GM12878 (cell line): ENCODE measurements at regions not wholly inside any gene's neighbourhood (a gene's known extent, or its start where the extent isn't known, plus 50 kb on each side); places are given as distances from the start of the nearest gene placed in this dataset.

Experiments used
- CTCF ChIP-seq, 3 experiments: IDR thresholded peaks in 2 of 3; conservative IDR thresholded peaks in 1 of 3; 2 replicates each; pipeline ENCODE4 v1.5.1; 2011; ENCODE audit warnings: low read depth in 3 of 3, low read length in 3 of 3, mild to moderate bottlenecking in 3 of 3, control low read depth in 2 of 3, moderate library complexity in 2 of 3, inconsistent platforms in 1 of 3, mixed read lengths in 1 of 3; ENCODE audit not compliant: control insufficient read depth in 2 of 3, insufficient read depth in 1 of 3; ENCODE audit errors: extremely low read depth in 1 of 3
- FOS ChIP-seq: IDR thresholded peaks from 3 replicates; pipeline ENCODE4 v1.6.1; 2011; ENCODE audit warnings: borderline replicate concordance; ENCODE audit not compliant: insufficient read length; ENCODE audit errors: extremely low read depth

- no peak for TF ChIP-seq CTCF (IDR thresholded peaks at IDR 0.05 in 2 of 3, conservative IDR thresholded peaks at IDR 0.05 in 1 of 3; ENCODE audit: control insufficient read depth in 2 of 3, extremely low read depth in 1 of 3, insufficient read depth in 1 of 3, low read depth in 3 of 3, low read length in 3 of 3)
- TF ChIP-seq FOS = no peak
Observed at GRCh38 chrY:7663261-7663660, 751.7 kb upstream of the AMELY start.
